GM12872 (cell line): ENCODE measurements at regions not wholly inside any gene's neighbourhood (a gene's known extent, or its start where the extent isn't known, plus 50 kb on each side); places are given as distances from the start of the nearest gene placed in this dataset.

Source experiments
- CTCF ChIP-seq: IDR thresholded peaks from 3 replicates; pipeline ENCODE4 v1.5.1; 2011; ENCODE audit warnings: low read depth, mild to moderate bottlenecking, low read length, moderate library complexity; ENCODE audit not compliant: insufficient read depth

GRCh38 chr2:220224691-220225543 is 597.5 kb downstream of the SLC4A3 start:
- TF ChIP-seq CTCF, result no peak

GRCh38 chr2:220226076-220226475 is 598.6 kb downstream of the SLC4A3 start:
- no peak for TF ChIP-seq CTCF

GRCh38 chr2:220226546-220226945 is 599.1 kb downstream of the SLC4A3 start:
- no peak for TF ChIP-seq CTCF

- TF ChIP-seq CTCF, result no peak
Measured at GRCh38 chr2:220227266-220227920, 600.0 kb downstream of the SLC4A3 start.

GRCh38 chr2:220228310-220229006 is 601.0 kb downstream of the SLC4A3 start:
- TF ChIP-seq CTCF, result no peak

DNA sequence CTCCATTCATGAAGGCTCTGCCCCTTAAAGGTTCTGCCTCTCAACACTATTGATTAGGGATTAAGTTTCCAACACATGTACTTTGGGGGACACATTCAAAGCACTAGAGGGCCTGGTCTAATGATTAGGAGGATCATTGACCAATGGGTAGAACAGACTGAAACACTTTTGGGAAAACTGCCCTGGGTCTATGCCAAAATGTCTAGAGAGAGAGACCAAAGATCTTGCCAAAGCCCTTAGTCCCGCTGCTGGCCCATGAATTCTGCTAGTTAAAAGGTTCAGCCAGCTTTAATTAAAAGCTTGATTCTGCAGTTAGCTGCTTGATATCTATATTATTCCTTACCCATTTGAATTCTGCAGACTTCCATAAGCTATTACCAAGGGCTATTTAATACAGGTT is 613.2 kb downstream of the SLC4A3 start:
- TF ChIP-seq CTCF, result no peak

DNA sequence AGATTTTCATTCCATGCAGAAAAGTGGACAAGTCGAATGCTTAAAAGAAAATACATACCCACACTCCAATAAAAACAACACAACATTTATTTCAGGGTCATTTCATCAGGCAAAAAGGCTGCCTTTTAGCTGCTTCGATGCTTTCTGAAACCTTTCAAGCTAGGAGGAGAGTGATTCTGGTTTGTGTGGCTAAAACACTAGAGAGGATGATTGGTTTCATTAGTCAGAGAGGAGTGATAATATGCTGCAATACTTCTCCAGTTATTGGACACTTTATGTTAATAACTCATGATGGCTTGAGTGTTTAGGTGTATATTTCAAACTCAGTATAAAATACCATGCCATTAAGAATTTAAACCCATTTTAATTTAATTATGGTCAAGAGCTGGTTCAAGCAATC is 614.0 kb downstream of the SLC4A3 start:
- no peak for TF ChIP-seq CTCF
